MCF 10A (cell line): ENCODE measurements at regions not wholly inside any gene's neighbourhood (a gene's known extent, or its start where the extent isn't known, plus 50 kb on each side); places are given as distances from the start of the nearest gene placed in this dataset.

Experiments
- BruUV-seq: library from RNA; stranded (reverse); fragments of 400-500 nt; replicated peaks from 2 replicates; lab custom pipeline; 2021; lab: Mats Ljungman, UMichigan
- CTCF ChIA-PET: fragments of 300-600 bp; sonication (Branson Sonifier 250); formaldehyde crosslinking; extraction: SDS; loops from one replicate; lab custom pipeline; 2021; ENCODE audit warnings: antibody characterized with exemption, inconsistent platforms; lab: Yijun Ruan, JAX
- POLR2A ChIA-PET: fragments of 300-600, 350-650 bp; sonication (Branson Sonifier 250); formaldehyde crosslinking; extraction: SDS; loops from one replicate; lab custom pipeline; 2020; ENCODE audit warnings: antibody characterized with exemption, inconsistent platforms; lab: Yijun Ruan, JAX
- DNase-seq: peaks from one replicate; pipeline ENCODE4 v3.0.0-alpha.2; 2018; ENCODE audit not compliant: unreplicated experiment
- H3K27ac Mint-ChIP-seq: one replicate; pipeline ENCODE4 v1.8.0; 2022; ENCODE audit warnings: mild to moderate bottlenecking, low read depth, mixed read lengths; ENCODE audit not compliant: unreplicated experiment
- H3K27me3 Mint-ChIP-seq: one replicate; pipeline ENCODE4 v1.8.0; 2022; ENCODE audit warnings: mixed read lengths; ENCODE audit not compliant: insufficient read depth, unreplicated experiment
- H3K36me3 Mint-ChIP-seq: one replicate; pipeline ENCODE4 v1.8.0; 2022; ENCODE audit warnings: mild to moderate bottlenecking, moderate library complexity, mixed read lengths; ENCODE audit not compliant: insufficient read depth, unreplicated experiment
- H3K4me1 Mint-ChIP-seq: one replicate; pipeline ENCODE4 v1.8.0; 2022; ENCODE audit warnings: mixed read lengths; ENCODE audit not compliant: insufficient read depth, unreplicated experiment
- H3K4me3 Mint-ChIP-seq: one replicate; pipeline ENCODE4 v1.8.0; 2022; ENCODE audit warnings: mild to moderate bottlenecking, moderate library complexity, mixed read lengths; ENCODE audit not compliant: unreplicated experiment
- H3K9me3 Mint-ChIP-seq: one replicate; pipeline ENCODE4 v1.8.0; 2022; ENCODE audit warnings: mixed read lengths; ENCODE audit not compliant: unreplicated experiment
- CTCF ChIP-seq: fragments of 200-600 bp; IDR thresholded peaks from one replicate; pipeline ENCODE4 v1.8.0; 2022; ENCODE audit warnings: antibody characterized with exemption, mild to moderate bottlenecking; ENCODE audit not compliant: unreplicated experiment
- intact Hi-C: fragments of 100-400 bp; cut with micrococcal nuclease; formaldehyde crosslinking; loops from 2 replicates; pipeline ENCODE4 v1.14.1; 2022

GRCh38 chr20:59452856-59453255 is 151.5 kb upstream of the PHACTR3 start:
- DNase-seq: no peak
- Mint-ChIP-seq H3K36me3 (no peaks in the 10 kb centered on the region), H3K27me3 (peaks cover 63% of the 10 kb centered on the region), H3K27ac (no peak overlapping the region), H3K9me3 (no peaks in the 10 kb centered on the region), H3K4me3 (no peak overlapping the region), H3K4me1 (no peaks in the 10 kb centered on the region)
- TF ChIP-seq CTCF: no peak
- ChIA-PET CTCF (interaction anchor here (0.5 to 2.4 kb wide), 6 partner anchors 32 to 593 kb away, joined by 3 to 8 read pairs (median 4); no protein-coding TSS in a partner anchor), POLR2A (no interaction called here)
- no TSS peak for BruUV-seq
- intact Hi-C loops: no loop called here

GRCh38 chr20:59453759-59454560 is 150.4 kb upstream of the PHACTR3 start:
- TF ChIP-seq CTCF: no peak
- BruUV-seq: no TSS peak
- no peaks in the 10 kb centered on the region for H3K4me1 Mint-ChIP-seq
- H3K27ac Mint-ChIP-seq: no peak overlapping the region
- CTCF ChIA-PET: interaction anchor here (0.5 to 3.5 kb wide), 15 partner anchors 8 to 1217 kb away, joined by 3 to 36 read pairs (median 3); no protein-coding TSS in a partner anchor
- POLR2A ChIA-PET: no interaction called here
- no peak overlapping the region for H3K4me3 Mint-ChIP-seq
- intact Hi-C loops: loop anchor here (2.0 kb wide), 1 partner anchor 1217 kb away; no protein-coding TSS in a partner anchor
- H3K27me3 Mint-ChIP-seq: peaks cover 63% of the 10 kb centered on the region
- no peak for DNase-seq
- H3K9me3 Mint-ChIP-seq: no peaks in the 10 kb centered on the region
- H3K36me3 Mint-ChIP-seq: no peaks in the 10 kb centered on the region

GRCh38 chr20:59455402-59456341 is 148.7 kb upstream of the PHACTR3 start:
- Mint-ChIP-seq H3K36me3 (no peaks in the 10 kb centered on the region), H3K4me1 (no peaks in the 10 kb centered on the region), H3K27ac (no peak overlapping the region), H3K4me3 (no peak overlapping the region), H3K9me3 (no peaks in the 10 kb centered on the region), H3K27me3 (peaks cover 61% of the 10 kb centered on the region)
- POLR2A ChIA-PET: interaction anchor here (0.5 to 1.0 kb wide), 5 partner anchors 17 to 585 kb away, joined by 3 to 5 read pairs (median 3); no protein-coding TSS in a partner anchor
- intact Hi-C loops: loop anchor here (2.0 to 5.0 kb wide), 2 partner anchors 368 to 1219 kb away; no protein-coding TSS in a partner anchor
- CTCF ChIA-PET: interaction anchor here (0.5 to 3.7 kb wide), 87 partner anchors 8 to 1859 kb away, joined by 3 to 50 read pairs (median 4); partner anchors contain the start of genes GNAS and ZNF831
- DNase-seq: peak; percentile 34
- TF ChIP-seq CTCF: peak; percentile 55
- BruUV-seq: no TSS peak
